Prostate gland (tissue), 2 donors: ENCODE measurements at regions not wholly inside any gene's neighbourhood (a gene's known extent, or its start where the extent isn't known, plus 50 kb on each side); places are given as distances from the start of the nearest gene placed in this dataset.

Experiments used
- DNase-seq: peaks from one replicate; pipeline ENCODE4 v3.0.0-alpha.2; 2019; ENCODE audit warnings: low spot score
- H3K27ac ChIP-seq, 2 donors: fragments of 200-600 bp; sonication (generic); 2 replicates each; pipeline ENCODE4 v1.5.1; 2017 to 2019
- H3K27me3 ChIP-seq: fragments of 200-600 bp; sonication (generic); replicated peaks from 2 replicates; pipeline ENCODE4 v1.5.1; 2019; ENCODE audit not compliant: insufficient read depth
- H3K36me3 ChIP-seq, 2 donors: fragments of 200-600 bp; sonication (generic); 1 replicate in 1 of 2; 2 replicates in 1 of 2; pipeline versions ENCODE4 v1.5.1 to v1.8.1; 2017 to 2019
- H3K4me1 ChIP-seq: fragments of 200-600 bp; sonication (generic); replicated peaks from 2 replicates; pipeline ENCODE4 v1.5.1; 2019
- H3K4me3 ChIP-seq, 2 donors: fragments of 200-600 bp; sonication (generic); 2 replicates each; pipeline ENCODE4 v1.5.1; 2017 to 2019
- H3K9me3 ChIP-seq: fragments of 200-600 bp; sonication (generic); 2 replicates; pipeline ENCODE4 v1.5.1; 2017
- POLR2A ChIP-seq: fragments of 450-650 bp; IDR thresholded peaks from one replicate; pipeline ENCODE4 v1.6.1; 2016; ENCODE audit warnings: antibody characterized with exemption, mild to moderate bottlenecking
- POLR2AphosphoS5 ChIP-seq: sonication (generic); formaldehyde crosslinking; IDR thresholded peaks from one replicate; pipeline ENCODE4 v1.6.1; 2017; ENCODE audit warnings: antibody characterized with exemption
- WGBS: methylation state at CpG from one replicate; pipeline ENCODE4 v1.1.5; 2018; 5-methylcytosine and 5-hydroxymethylcytosine counted together
- intact Hi-C: fragments of 100-400 bp; cut with DNase I; formaldehyde crosslinking; loops from one replicate; pipeline ENCODE4 v1.14.2; 2022
- TF ChIP-seq, protein P1 (sequence below), 4 experiments: fragments of 200-600 bp in 2 of 4; fragments of 450-650 bp in 2 of 4; sonication (generic) in 2 of 4; IDR thresholded peaks; 1 replicate in 3 of 4; 2 replicates in 1 of 4; pipeline ENCODE4 v1.5.1; 2016 to 2019; ENCODE audit warnings: antibody characterized with exemption in 4 of 4, mild to moderate bottlenecking in 2 of 4, moderate library complexity in 2 of 4

DNA sequence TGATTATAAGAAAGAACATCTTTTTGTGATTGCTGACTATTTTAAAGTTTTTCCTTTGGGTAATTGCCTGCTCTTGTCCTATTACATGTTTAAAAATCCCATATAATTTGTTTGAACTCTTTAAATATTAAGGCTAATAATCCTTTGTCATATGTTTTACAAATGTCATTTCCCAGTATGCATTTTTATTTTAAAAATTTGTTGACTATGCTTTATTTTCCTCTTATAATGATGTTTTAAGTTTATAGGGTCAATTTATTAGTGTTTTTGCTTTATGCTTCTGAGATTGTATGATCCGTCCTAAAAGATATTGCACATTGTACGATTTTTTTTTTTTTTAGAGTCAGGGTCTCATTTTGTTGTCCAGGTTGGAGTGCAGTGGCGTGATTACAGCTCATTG is 297.2 kb downstream of the RNF144B start:
- H3K36me3 ChIP-seq: no peaks in the 10 kb centered on the region
- H3K27ac ChIP-seq: no peak overlapping the region
- no peak for DNase-seq
- 78% methylated on average over 3 of the region's 3 CpGs for WGBS
- TF ChIP-seq, protein P1, sequence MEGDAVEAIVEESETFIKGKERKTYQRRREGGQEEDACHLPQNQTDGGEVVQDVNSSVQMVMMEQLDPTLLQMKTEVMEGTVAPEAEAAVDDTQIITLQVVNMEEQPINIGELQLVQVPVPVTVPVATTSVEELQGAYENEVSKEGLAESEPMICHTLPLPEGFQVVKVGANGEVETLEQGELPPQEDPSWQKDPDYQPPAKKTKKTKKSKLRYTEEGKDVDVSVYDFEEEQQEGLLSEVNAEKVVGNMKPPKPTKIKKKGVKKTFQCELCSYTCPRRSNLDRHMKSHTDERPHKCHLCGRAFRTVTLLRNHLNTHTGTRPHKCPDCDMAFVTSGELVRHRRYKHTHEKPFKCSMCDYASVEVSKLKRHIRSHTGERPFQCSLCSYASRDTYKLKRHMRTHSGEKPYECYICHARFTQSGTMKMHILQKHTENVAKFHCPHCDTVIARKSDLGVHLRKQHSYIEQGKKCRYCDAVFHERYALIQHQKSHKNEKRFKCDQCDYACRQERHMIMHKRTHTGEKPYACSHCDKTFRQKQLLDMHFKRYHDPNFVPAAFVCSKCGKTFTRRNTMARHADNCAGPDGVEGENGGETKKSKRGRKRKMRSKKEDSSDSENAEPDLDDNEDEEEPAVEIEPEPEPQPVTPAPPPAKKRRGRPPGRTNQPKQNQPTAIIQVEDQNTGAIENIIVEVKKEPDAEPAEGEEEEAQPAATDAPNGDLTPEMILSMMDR (IDR thresholded peaks at IDR 0.05): no peak
- TF ChIP-seq POLR2A (no peak), POLR2AphosphoS5 (no peak)
- no peaks in the 10 kb centered on the region for H3K4me1 ChIP-seq
- no peaks in the 10 kb centered on the region for H3K27me3 ChIP-seq
- no peak overlapping the region for H3K4me3 ChIP-seq
- intact Hi-C loops: no loop called here
- H3K9me3 ChIP-seq: no peaks in the 10 kb centered on the region

DNA sequence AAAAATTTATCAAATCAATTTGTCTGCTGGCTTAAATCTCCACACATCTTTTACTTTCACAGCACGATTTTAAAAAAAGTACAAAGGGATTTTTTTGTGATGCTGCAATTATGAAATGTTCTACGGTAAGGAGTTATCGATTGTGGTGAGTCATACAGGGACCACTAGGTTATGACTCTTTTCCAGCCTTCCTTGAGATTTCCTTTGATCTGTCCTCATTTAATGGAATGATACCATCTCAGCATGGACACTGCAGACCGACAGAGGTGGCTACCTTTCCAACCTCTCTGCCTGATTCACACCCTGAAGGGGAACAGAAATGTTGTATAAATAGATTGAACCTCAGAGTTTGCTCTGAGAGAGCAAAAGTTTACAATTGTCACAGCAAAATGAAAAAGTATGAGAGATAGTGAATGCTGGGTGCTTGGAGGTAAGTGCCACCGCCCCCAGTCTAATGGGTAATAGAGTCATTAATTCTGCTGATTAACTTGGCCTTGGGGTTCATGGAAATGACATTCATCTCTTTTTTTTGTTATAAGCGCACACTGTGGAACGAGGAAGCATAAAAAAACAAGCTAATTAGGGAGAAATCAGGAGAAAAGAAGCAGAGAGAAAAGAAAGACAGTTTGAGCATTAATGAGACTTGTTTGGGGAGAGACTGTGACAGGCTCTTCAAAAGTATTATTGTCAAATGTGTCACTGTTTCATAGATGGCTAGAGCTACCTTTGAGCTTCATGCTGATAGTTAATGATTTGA is 306.0 kb downstream of the RNF144B start:
- no peak for TF ChIP-seq POLR2AphosphoS5
- TF ChIP-seq, protein P1 (IDR thresholded peaks at IDR 0.05): no peak
- H3K27ac ChIP-seq: no peak overlapping the region
- H3K27me3 ChIP-seq: no peaks in the 10 kb centered on the region
- WGBS: 80% methylated on average over 7 of the region's 7 CpGs
- intact Hi-C loops: no loop called here
- H3K4me3 ChIP-seq: no peak overlapping the region
- no peak for DNase-seq
- no peaks in the 10 kb centered on the region for H3K36me3 ChIP-seq
- no peaks in the 10 kb centered on the region for H3K4me1 ChIP-seq
- no peaks in the 10 kb centered on the region for H3K9me3 ChIP-seq

GRCh38 chr6:18693881-18694280 is 306.7 kb downstream of the RNF144B start:
- no peaks in the 10 kb centered on the region for H3K9me3 ChIP-seq
- no peak overlapping the region for H3K4me3 ChIP-seq
- no peaks in the 10 kb centered on the region for H3K4me1 ChIP-seq
- no peak for TF ChIP-seq POLR2AphosphoS5
- TF ChIP-seq POLR2A: no peak
- TF ChIP-seq, protein P1 (IDR thresholded peaks at IDR 0.05): no peak
- DNase-seq: no peak
- intact Hi-C loops: no loop called here
- H3K27me3 ChIP-seq: no peaks in the 10 kb centered on the region
- 80% methylated on average over 6 of the region's 6 CpGs for WGBS
- H3K36me3 ChIP-seq: no peaks in the 10 kb centered on the region
- H3K27ac ChIP-seq: no peak overlapping the region

GRCh38 chr6:18703546-18703945 is 316.4 kb downstream of the RNF144B start:
- intact Hi-C loops: no loop called here
- Histone ChIP-seq H3K4me1 (no peaks in the 10 kb centered on the region), H3K9me3 (no peaks in the 10 kb centered on the region), H3K4me3 (no peak overlapping the region), H3K27ac (no peak overlapping the region), H3K27me3 (no peaks in the 10 kb centered on the region), H3K36me3 (no peaks in the 10 kb centered on the region)
- 49% methylated on average over 3 of the region's 3 CpGs for WGBS
- TF ChIP-seq POLR2A (no peak), POLR2AphosphoS5 (no peak)
- TF ChIP-seq, protein P1 (IDR thresholded peaks at IDR 0.05): no peak
- DNase-seq: no peak
